ENCODE measurements at regions not wholly inside any gene's neighbourhood (a gene's known extent, or its start where the extent isn't known, plus 50 kb on each side); places are given as distances from the start of the nearest gene placed in this dataset.

DNA sequence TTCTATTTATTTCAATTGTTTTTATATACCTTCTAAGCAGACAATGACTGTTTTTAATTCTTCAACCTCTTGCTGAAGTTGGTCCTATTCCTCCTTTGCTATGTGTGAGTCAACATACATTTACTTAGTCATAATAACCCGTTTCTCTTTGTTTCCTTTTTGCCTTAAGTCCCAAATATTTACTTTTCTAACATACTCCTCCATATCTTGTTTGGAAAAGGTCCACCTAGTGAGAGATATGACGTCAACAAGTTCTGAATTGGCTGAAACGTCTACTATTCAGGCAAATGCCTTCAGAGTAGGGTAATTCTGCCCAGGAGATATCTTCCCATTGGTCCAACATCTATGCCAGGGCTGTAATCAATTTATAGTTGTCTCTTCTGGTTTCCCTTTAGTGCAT is 179.3 kb upstream of the GEMIN8 start:
- no peaks in the 10 kb centered on the region for H3K9me3 ChIP-seq (ENCODE audit: low read length)
- TF ChIP-seq CREB1 (IDR thresholded peaks at IDR 0.05) (peak; percentile 47), CREB1 (CRISPR knock-in tag; IDR thresholded peaks at IDR 0.05) (no peak), ZBTB21 (CRISPR knock-in tag; IDR thresholded peaks at IDR 0.05) (no peak), ATF7 (IDR thresholded peaks at IDR 0.05) (peak; percentile 51; the same call in 1 of the 2 replicates), ATF7 (CRISPR knock-in tag; IDR thresholded peaks at IDR 0.05) (no peak)
- H3K36me3 ChIP-seq (replicated peaks in 1 of 2; ENCODE audit: control insufficient read depth in 1 of 2, insufficient read depth in 2 of 2, low read length in 2 of 2), result no peaks in the 10 kb centered on the region
- H3K79me2 ChIP-seq (ENCODE audit: insufficient read depth, low read length), result no peaks in the 10 kb centered on the region
- no peaks in the 10 kb centered on the region for H4K20me1 ChIP-seq (ENCODE audit: insufficient read depth, low read length)
- FAIRE-seq (no peak), DNase-seq (ENCODE audit: low spot score) (no peak), ATAC-seq (no peak)
- 2% methylated on average over 3 of the region's 3 CpGs for WGBS (ENCODE audit: low lambda C conversion rate)
- no peaks in the 10 kb centered on the region for H3K4me1 ChIP-seq (ENCODE audit: insufficient read depth, low read length)
- H3K27ac ChIP-seq (ENCODE audit: extremely low read length, insufficient read depth, low read length), result no peak overlapping the region
- no peak overlapping the region for H2AFZ ChIP-seq (ENCODE audit: low read length)
- no peak overlapping the region for H3K4me2 ChIP-seq (ENCODE audit: low read depth, low read length)
- BruUV-seq (replicated peaks), result no TSS peak
- ChIA-PET POLR2A (no interaction called here), CTCF (ENCODE audit: low intra/inter-chr PET ratio, low total read pairs) (no interaction called here)
- no peaks in the 10 kb centered on the region for H3K27me3 ChIP-seq (ENCODE audit: control insufficient read depth in 1 of 2, insufficient read depth in 2 of 2, low read length in 2 of 2)
- in situ Hi-C loops (cut with HindIII; ENCODE audit: extremely low pct_ligation_motif_present, low pct_unique_long_range_greater_than_20kb), result no loop called here
- H3K4me3 ChIP-seq (replicated peaks in 1 of 3; ENCODE audit: insufficient read depth in 1 of 3, low read depth in 2 of 3, low read length in 3 of 3), result no peak overlapping the region
- H3K9ac ChIP-seq (ENCODE audit: insufficient read depth, low read depth, low read length), result no peak overlapping the region
- intact Hi-C loops (cut with micrococcal nuclease; ENCODE audit: unreplicated experiment), result no loop called here

DNA sequence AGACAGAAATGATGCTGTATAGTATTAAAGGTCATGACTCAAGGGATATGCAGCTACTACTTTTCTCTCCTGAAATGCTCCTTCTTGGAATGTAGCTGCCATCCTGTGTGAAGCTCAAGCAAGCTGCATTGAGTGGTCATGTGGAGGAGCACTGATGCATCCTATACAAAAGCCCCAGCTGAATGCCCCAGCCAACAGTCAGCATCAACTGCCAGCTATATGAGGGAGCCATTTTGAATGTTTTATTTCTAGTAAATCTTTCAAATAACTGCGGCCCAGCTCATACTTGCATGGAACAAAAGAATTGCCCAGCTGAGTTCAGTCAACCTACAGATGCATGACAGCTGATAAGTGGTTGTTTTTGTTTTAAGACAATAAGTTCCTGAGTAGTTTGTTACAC is 165.0 kb upstream of the GEMIN8 start:
- CTCF ChIA-PET (ENCODE audit: low intra/inter-chr PET ratio, low total read pairs), result no interaction called here
- H3K9ac ChIP-seq (ENCODE audit: insufficient read depth, low read depth, low read length), result no peak overlapping the region
- H3K27ac ChIP-seq (ENCODE audit: extremely low read length, insufficient read depth, low read length), result no peak overlapping the region
- no peak overlapping the region for H2AFZ ChIP-seq (ENCODE audit: low read length)
- POLR2A ChIA-PET, result no interaction called here
- DNase-seq (ENCODE audit: low spot score) (no peak), FAIRE-seq (no peak), ATAC-seq (no peak)
- TF ChIP-seq ZNF703 (CRISPR knock-in tag; IDR thresholded peaks at IDR 0.05; ENCODE audit: borderline replicate concordance) (no peak), ZNF207 (IDR thresholded peaks at IDR 0.05; ENCODE audit: borderline replicate concordance) (no peak), ZMAT3 (CRISPR knock-in tag; conservative IDR thresholded peaks at IDR 0.05) (no peak), RFXAP (CRISPR knock-in tag; IDR thresholded peaks at IDR 0.05; ENCODE audit: borderline replicate concordance) (no peak), HOXA7 (CRISPR knock-in tag; IDR thresholded peaks at IDR 0.05) (no peak)
- TF ChIP-seq, protein P1, sequence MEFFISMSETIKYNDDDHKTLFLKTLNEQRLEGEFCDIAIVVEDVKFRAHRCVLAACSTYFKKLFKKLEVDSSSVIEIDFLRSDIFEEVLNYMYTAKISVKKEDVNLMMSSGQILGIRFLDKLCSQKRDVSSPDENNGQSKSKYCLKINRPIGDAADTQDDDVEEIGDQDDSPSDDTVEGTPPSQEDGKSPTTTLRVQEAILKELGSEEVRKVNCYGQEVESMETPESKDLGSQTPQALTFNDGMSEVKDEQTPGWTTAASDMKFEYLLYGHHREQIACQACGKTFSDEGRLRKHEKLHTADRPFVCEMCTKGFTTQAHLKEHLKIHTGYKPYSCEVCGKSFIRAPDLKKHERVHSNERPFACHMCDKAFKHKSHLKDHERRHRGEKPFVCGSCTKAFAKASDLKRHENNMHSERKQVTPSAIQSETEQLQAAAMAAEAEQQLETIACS (CRISPR knock-in tag; IDR thresholded peaks at IDR 0.05), result no peak
- TF ChIP-seq, protein P2, sequence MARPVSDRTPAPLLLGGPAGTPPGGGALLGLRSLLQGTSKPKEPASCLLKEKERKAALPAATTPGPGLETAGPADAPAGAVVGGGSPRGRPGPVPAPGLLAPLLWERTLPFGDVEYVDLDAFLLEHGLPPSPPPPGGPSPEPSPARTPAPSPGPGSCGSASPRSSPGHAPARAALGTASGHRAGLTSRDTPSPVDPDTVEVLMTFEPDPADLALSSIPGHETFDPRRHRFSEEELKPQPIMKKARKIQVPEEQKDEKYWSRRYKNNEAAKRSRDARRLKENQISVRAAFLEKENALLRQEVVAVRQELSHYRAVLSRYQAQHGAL (CRISPR knock-in tag; IDR thresholded peaks at IDR 0.05; ENCODE audit: not compliant biosample characterization), result no peak
- TF ChIP-seq, protein P3, sequence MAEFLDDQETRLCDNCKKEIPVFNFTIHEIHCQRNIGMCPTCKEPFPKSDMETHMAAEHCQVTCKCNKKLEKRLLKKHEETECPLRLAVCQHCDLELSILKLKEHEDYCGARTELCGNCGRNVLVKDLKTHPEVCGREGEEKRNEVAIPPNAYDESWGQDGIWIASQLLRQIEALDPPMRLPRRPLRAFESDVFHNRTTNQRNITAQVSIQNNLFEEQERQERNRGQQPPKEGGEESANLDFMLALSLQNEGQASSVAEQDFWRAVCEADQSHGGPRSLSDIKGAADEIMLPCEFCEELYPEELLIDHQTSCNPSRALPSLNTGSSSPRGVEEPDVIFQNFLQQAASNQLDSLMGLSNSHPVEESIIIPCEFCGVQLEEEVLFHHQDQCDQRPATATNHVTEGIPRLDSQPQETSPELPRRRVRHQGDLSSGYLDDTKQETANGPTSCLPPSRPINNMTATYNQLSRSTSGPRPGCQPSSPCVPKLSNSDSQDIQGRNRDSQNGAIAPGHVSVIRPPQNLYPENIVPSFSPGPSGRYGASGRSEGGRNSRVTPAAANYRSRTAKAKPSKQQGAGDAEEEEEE (CRISPR knock-in tag; IDR thresholded peaks at IDR 0.05; ENCODE audit: borderline replicate concordance), result no peak
- H3K4me1 ChIP-seq (ENCODE audit: insufficient read depth, low read length), result no peaks in the 10 kb centered on the region
- H3K36me3 ChIP-seq (replicated peaks in 1 of 2; ENCODE audit: control insufficient read depth in 1 of 2, insufficient read depth in 2 of 2, low read length in 2 of 2), result no peaks in the 10 kb centered on the region
- H3K27me3 ChIP-seq (ENCODE audit: control insufficient read depth in 1 of 2, insufficient read depth in 2 of 2, low read length in 2 of 2), result no peaks in the 10 kb centered on the region
- no peaks in the 10 kb centered on the region for H3K9me3 ChIP-seq (ENCODE audit: low read length)
- no peak overlapping the region for H3K4me2 ChIP-seq (ENCODE audit: low read depth, low read length)
- no peaks in the 10 kb centered on the region for H4K20me1 ChIP-seq (ENCODE audit: insufficient read depth, low read length)
- no TSS peak for BruUV-seq (replicated peaks)
- in situ Hi-C loops (cut with HindIII; ENCODE audit: extremely low pct_ligation_motif_present, low pct_unique_long_range_greater_than_20kb), result no loop called here
- no peak overlapping the region for H3K4me3 ChIP-seq (replicated peaks in 1 of 3; ENCODE audit: insufficient read depth in 1 of 3, low read depth in 2 of 3, low read length in 3 of 3)
- no peaks in the 10 kb centered on the region for H3K79me2 ChIP-seq (ENCODE audit: insufficient read depth, low read length)
- intact Hi-C loops (cut with micrococcal nuclease; ENCODE audit: unreplicated experiment), result no loop called here
- WGBS (ENCODE audit: low lambda C conversion rate), result no CpG with 5 or more reads among the region's 1 CpG
